Left lung (tissue), 4 donors: ENCODE measurements at regions not wholly inside any gene's neighbourhood (a gene's known extent, or its start where the extent isn't known, plus 50 kb on each side); places are given as distances from the start of the nearest gene placed in this dataset.
"Not testable (repeated sequence)": the region's sequence is repeated elsewhere in the genome, so short reads cannot be mapped to it uniquely, and the experiment has no call there.

ENCODE experiments used
- ATAC-seq: fragments of 200-7000 bp; cut with Tn5 transposase; one replicate; pipeline ENCODE4 v1.9.1; 2020; ENCODE audit warnings: moderate library complexity
- DNase-seq, 4 donors: peaks; one replicate each; pipeline ENCODE4 v3.0.0-alpha.2; 2013 to 2020
- H3K27ac ChIP-seq, 2 donors: fragments of 200-600 bp; sonication (generic) in 1 of 2; one replicate each; pipeline versions ENCODE4 v1.5.0 to v1.8.0; 2020 to 2021
- H3K27me3 ChIP-seq, 2 donors: fragments of 200-600 bp; sonication (generic) in 1 of 2; one replicate each; pipeline versions ENCODE4 v1.5.0 to v1.8.0; 2020 to 2021
- H3K36me3 ChIP-seq, 2 donors: fragments of 200-600 bp; sonication (generic) in 1 of 2; one replicate each; pipeline versions ENCODE4 v1.5.0 to v1.8.0; 2020 to 2021
- H3K4me1 ChIP-seq, 2 donors: fragments of 200-600 bp; one replicate each; pipeline ENCODE4 v1.8.0; 2021
- H3K4me3 ChIP-seq, 2 donors: fragments of 200-600 bp; sonication (generic) in 1 of 2; one replicate each; pipeline versions ENCODE4 v1.5.0 to v1.8.0; 2020 to 2021; ENCODE audit warnings: mild to moderate bottlenecking in 1 of 2
- H3K9me3 ChIP-seq, 2 donors: fragments of 200-600 bp; sonication (generic) in 1 of 2; one replicate each; pipeline versions ENCODE4 v1.5.0 to v1.8.0; 2020 to 2021
- intact Hi-C, 2 donors: fragments of 100-400 bp; cut with DNase I; formaldehyde crosslinking; loops; one replicate each; pipeline versions ENCODE4 v1.11.2 to v1.14.2; 2022
- TF ChIP-seq, protein P1 (sequence below), 2 donors: fragments of 200-600 bp; sonication (generic) in 1 of 2; IDR thresholded peaks; one replicate each; pipeline versions ENCODE4 v1.5.0 to v1.8.0; 2021; ENCODE audit warnings: antibody characterized with exemption in 2 of 2
- donor health status: DM: no; HTN: yes; CAD: no.
- donor health status: DM: no; HTN: no; CAD: no.

GRCh38 chr18:41870817-41871216 lies 84.2 kb upstream of the PIK3C3 start:
- H3K4me3 ChIP-seq = no peak overlapping the region
- no peak for DNase-seq
- intact Hi-C loops = no loop called here
- TF ChIP-seq, protein P1, sequence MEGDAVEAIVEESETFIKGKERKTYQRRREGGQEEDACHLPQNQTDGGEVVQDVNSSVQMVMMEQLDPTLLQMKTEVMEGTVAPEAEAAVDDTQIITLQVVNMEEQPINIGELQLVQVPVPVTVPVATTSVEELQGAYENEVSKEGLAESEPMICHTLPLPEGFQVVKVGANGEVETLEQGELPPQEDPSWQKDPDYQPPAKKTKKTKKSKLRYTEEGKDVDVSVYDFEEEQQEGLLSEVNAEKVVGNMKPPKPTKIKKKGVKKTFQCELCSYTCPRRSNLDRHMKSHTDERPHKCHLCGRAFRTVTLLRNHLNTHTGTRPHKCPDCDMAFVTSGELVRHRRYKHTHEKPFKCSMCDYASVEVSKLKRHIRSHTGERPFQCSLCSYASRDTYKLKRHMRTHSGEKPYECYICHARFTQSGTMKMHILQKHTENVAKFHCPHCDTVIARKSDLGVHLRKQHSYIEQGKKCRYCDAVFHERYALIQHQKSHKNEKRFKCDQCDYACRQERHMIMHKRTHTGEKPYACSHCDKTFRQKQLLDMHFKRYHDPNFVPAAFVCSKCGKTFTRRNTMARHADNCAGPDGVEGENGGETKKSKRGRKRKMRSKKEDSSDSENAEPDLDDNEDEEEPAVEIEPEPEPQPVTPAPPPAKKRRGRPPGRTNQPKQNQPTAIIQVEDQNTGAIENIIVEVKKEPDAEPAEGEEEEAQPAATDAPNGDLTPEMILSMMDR (IDR thresholded peaks at IDR 0.05) = no peak
- H3K27me3 ChIP-seq = no peaks in the 10 kb centered on the region
- no peak overlapping the region for H3K27ac ChIP-seq
- peaks cover 0 to under 1% of the 10 kb centered on the region in 2 donors for H3K9me3 ChIP-seq
- no peaks in the 10 kb centered on the region for H3K4me1 ChIP-seq
- no peaks in the 10 kb centered on the region for H3K36me3 ChIP-seq
- no peak for ATAC-seq

- no peaks in the 10 kb centered on the region for H3K4me1 ChIP-seq
- ATAC-seq = no peak
Measured at GRCh38 chr18:41870191-41870590, 84.8 kb upstream of the PIK3C3 start.

GRCh38 chr18:41865796-41866195 lies 89.2 kb upstream of the PIK3C3 start:
- H3K27me3 ChIP-seq, H3K27ac ChIP-seq, H3K36me3 ChIP-seq, H3K4me3 ChIP-seq, H3K9me3 ChIP-seq, intact Hi-C loops, ATAC-seq, H3K4me1 ChIP-seq: not testable (repeated sequence)
- peak in 1 of 4 donors; percentile 72 for DNase-seq

More at GRCh38 chr18:41870191-41870590, 84.8 kb upstream of the PIK3C3 start:
- TF ChIP-seq, protein P1 (IDR thresholded peaks at IDR 0.05) = no peak
- intact Hi-C loops = no loop called here
- no peaks in the 10 kb centered on the region for H3K36me3 ChIP-seq
- no peak overlapping the region for H3K4me3 ChIP-seq
- H3K27me3 ChIP-seq = no peaks in the 10 kb centered on the region
- no peak for DNase-seq
- H3K9me3 ChIP-seq = peaks cover 0 to 2% of the 10 kb centered on the region in 2 donors
- no peak overlapping the region for H3K27ac ChIP-seq

DNA sequence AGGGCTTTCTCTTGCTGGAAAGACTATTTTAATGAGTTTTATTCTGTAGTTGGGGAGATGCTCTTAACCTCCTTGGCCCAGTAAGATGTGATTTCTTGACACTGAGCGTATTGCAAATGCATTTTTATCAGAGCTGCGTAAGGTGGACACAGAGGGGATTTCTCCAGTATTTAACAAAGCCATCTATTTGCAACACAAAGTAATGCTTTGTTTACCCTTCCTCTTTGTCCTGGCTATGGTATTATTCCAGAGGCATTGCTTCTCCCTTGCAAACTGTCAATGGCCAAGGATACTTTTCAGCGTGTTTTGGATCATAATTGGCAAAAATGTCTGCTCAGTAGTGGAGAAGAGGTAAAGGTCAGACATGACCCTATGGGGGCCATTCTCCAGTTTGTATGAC lies 90.8 kb upstream of the PIK3C3 start:
- intact Hi-C loops = no loop called here
- no peak overlapping the region for H3K27ac ChIP-seq
- no peaks in the 10 kb centered on the region for H3K27me3 ChIP-seq
- H3K9me3 ChIP-seq = peaks cover 0 to 2% of the 10 kb centered on the region in 2 donors
- no peaks in the 10 kb centered on the region for H3K36me3 ChIP-seq
- ATAC-seq (no peak), DNase-seq (no peak)
- TF ChIP-seq, protein P1 (IDR thresholded peaks at IDR 0.05) = no peak
- H3K4me1 ChIP-seq = no peaks in the 10 kb centered on the region
- no peak overlapping the region for H3K4me3 ChIP-seq

GRCh38 chr18:41862921-41863320 lies 92.1 kb upstream of the PIK3C3 start:
- H3K27me3 ChIP-seq = no peaks in the 10 kb centered on the region
- TF ChIP-seq, protein P1 (IDR thresholded peaks at IDR 0.05) = no peak
- H3K4me3 ChIP-seq = no peak overlapping the region
- no peaks in the 10 kb centered on the region for H3K4me1 ChIP-seq
- DNase-seq (no peak), ATAC-seq (no peak)
- peaks cover 0 to 2% of the 10 kb centered on the region in 2 donors for H3K9me3 ChIP-seq
- intact Hi-C loops = no loop called here
- H3K27ac ChIP-seq = no peak overlapping the region
- no peaks in the 10 kb centered on the region for H3K36me3 ChIP-seq

- ATAC-seq (no peak), DNase-seq (no peak)
- Histone ChIP-seq H3K36me3 (no peaks in the 10 kb centered on the region), H3K4me1 (no peaks in the 10 kb centered on the region), H3K27ac (no peak overlapping the region), H3K27me3 (no peaks in the 10 kb centered on the region), H3K9me3 (peaks cover 0 to 2% of the 10 kb centered on the region in 2 donors), H3K4me3 (no peak overlapping the region)
- TF ChIP-seq, protein P1 (IDR thresholded peaks at IDR 0.05) = no peak
- intact Hi-C loops = no loop called here
Measured at GRCh38 chr18:41860987-41861386, 94.0 kb upstream of the PIK3C3 start.
